ENCODE measurements at regions not wholly inside any gene's neighbourhood (a gene's known extent, or its start where the extent isn't known, plus 50 kb on each side); places are given as distances from the start of the nearest gene placed in this dataset.
A peak's percentile ranks its signal among the peaks of the same experiment; 100 is the strongest.
"Not testable (repeated sequence)": the region's sequence is repeated elsewhere in the genome, so short reads cannot be mapped to it uniquely, and the experiment has no call there.

DNA sequence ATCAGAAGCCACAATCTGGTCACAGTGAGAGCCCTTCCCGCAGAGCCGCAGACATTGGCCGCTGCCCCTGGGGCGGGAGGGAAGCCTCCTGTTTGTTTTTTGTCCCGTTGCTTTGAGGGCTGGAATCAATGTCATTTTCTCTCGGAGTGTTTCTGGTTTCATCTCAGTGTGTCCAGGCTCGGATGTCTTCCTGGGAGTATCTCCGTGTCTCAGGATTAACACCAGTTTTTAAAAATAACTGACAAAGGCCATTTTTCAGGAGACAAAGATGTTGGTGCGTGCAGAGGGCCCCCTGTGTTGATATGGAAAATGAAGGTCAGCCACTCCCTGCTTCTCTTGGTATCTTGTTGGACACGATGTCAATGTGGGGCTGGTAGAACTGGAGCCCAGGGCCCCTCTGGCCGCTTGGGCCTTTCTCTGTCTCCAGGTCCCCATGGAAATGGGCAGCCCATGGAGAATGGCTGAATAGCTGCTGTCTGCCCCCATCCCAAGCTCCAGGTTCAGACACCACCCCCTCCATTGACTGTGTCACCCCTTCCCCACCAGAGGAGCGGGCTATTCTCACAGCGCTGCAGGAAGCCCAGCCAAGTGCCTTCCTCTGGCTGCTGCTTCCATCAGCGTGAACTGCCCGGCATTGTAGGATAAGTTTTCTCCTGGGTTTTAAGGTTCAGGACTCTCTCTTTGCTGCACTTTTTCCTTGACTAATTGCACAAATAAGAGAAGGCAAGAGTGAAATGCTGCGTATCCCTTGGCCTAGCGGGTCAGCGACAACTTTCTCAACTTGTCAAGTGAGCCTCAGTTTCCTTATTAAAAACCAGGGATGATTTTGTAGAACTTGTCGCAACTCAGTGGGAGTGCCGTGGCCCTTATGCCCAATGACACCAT is 72.2 kb upstream of the METTL9 start:
- no peak for DNase-seq (ENCODE audit: extremely low read depth, insufficient read length)
- H3K36me3 ChIP-seq (ENCODE audit: control insufficient read depth, insufficient read depth, low read length) = no peaks in the 10 kb centered on the region
- TF ChIP-seq, protein P1, sequence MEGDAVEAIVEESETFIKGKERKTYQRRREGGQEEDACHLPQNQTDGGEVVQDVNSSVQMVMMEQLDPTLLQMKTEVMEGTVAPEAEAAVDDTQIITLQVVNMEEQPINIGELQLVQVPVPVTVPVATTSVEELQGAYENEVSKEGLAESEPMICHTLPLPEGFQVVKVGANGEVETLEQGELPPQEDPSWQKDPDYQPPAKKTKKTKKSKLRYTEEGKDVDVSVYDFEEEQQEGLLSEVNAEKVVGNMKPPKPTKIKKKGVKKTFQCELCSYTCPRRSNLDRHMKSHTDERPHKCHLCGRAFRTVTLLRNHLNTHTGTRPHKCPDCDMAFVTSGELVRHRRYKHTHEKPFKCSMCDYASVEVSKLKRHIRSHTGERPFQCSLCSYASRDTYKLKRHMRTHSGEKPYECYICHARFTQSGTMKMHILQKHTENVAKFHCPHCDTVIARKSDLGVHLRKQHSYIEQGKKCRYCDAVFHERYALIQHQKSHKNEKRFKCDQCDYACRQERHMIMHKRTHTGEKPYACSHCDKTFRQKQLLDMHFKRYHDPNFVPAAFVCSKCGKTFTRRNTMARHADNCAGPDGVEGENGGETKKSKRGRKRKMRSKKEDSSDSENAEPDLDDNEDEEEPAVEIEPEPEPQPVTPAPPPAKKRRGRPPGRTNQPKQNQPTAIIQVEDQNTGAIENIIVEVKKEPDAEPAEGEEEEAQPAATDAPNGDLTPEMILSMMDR (IDR thresholded peaks at IDR 0.05; ENCODE audit: insufficient read depth, low read length, poor library complexity, severe bottlenecking) = no peak
- no peaks in the 10 kb centered on the region; the same call in 1 of the 2 replicates for H3K27me3 ChIP-seq (replicated peaks; ENCODE audit: control insufficient read depth, insufficient read depth, low read length)
- no peak overlapping the region for H3K4me3 ChIP-seq (replicated peaks; ENCODE audit: low read depth, low read length)

DNA sequence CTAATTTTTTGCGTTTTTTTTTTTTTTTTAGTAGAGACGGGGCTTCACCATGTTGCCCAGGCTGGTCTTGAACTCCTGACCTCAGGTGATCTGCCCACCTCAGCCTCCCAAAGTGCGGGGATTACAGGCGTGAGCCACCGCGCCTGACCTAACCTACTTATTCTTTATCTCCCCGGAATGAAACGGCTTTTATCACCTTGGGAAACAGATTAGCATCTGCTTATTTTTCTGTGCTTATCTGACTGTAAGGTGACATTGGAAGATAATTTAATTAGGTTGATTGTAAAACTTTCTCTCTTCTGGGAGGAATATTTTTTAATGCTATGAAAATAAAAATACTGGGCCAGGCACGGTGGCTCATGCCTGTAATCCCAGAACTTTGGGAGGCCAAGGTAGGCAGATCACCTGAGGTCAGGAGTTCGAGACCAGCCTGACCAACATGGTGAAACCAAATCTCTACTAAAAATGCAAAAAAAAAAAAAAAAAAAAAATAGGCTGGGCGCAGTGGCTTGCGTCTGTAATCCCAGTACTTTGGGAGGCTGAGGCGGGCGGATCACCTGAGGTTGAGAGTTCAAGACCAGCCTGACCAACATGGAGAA is 70.2 kb upstream of the METTL9 start:
- H3K27me3 ChIP-seq (replicated peaks; ENCODE audit: control insufficient read depth, insufficient read depth, low read length); H3K4me3 ChIP-seq (replicated peaks; ENCODE audit: low read depth, low read length); H3K36me3 ChIP-seq (ENCODE audit: control insufficient read depth, insufficient read depth, low read length); DNase-seq (ENCODE audit: extremely low read depth, insufficient read length): not testable (repeated sequence)

DNA sequence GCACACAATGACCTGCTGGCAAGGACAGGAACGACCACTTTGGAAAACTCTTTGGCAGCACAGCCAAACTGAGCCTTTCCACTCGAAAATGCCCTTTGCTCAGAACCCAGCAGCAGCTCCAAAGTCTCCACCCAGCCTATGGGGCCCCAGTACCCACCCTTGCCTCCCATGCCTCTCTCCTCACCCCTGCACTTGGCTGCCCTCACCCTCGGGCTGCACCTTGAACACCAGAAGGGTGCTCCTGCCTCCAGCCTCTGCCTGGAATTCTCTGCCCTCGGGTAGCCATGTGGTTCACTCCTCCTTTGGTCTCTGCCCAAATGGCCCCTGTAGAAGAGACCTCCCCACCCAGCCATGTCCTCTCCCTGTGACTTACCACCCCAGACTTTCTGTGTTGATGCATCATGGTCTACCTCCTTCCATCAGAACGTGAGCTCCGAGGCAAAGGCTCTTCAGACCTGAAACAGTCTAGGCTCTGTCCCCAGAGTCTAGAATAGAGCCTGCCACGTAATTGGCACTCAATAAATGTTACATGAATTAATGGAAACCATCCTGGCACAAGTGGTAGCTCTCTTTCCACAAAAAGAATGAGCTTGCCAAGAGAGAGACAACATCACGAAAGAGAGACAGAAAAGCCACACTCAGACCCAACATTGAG is 68.5 kb upstream of the METTL9 start:
- H3K27me3 ChIP-seq (replicated peaks; ENCODE audit: control insufficient read depth, insufficient read depth, low read length); H3K36me3 ChIP-seq (ENCODE audit: control insufficient read depth, insufficient read depth, low read length); H3K4me3 ChIP-seq (replicated peaks; ENCODE audit: low read depth, low read length); DNase-seq (ENCODE audit: extremely low read depth, insufficient read length): not testable (repeated sequence)

DNA sequence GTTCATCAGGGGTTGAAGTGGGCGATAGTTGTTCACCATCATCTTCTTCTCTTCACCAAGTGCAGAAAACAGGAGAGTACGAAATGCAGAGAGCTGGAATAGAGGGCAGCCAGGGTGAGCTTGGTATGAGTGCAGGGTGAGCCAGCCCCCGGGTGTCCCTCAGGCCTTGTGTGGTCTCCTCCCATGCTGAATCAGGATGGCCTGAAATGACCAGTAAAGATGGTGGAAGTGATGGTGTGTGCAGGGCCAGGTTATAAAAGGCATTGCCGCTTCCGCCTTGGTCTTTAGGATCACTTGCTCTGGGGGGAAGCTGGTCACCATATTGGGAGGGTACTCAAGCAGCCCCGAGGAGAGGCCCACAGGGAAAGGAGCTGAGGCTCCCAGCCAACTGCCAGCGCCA is 66.4 kb upstream of the METTL9 start:
- DNase-seq (ENCODE audit: extremely low read depth, insufficient read length); H3K4me3 ChIP-seq (replicated peaks; ENCODE audit: low read depth, low read length); H3K36me3 ChIP-seq (ENCODE audit: control insufficient read depth, insufficient read depth, low read length); H3K27me3 ChIP-seq (replicated peaks; ENCODE audit: control insufficient read depth, insufficient read depth, low read length): not testable (repeated sequence)

DNA sequence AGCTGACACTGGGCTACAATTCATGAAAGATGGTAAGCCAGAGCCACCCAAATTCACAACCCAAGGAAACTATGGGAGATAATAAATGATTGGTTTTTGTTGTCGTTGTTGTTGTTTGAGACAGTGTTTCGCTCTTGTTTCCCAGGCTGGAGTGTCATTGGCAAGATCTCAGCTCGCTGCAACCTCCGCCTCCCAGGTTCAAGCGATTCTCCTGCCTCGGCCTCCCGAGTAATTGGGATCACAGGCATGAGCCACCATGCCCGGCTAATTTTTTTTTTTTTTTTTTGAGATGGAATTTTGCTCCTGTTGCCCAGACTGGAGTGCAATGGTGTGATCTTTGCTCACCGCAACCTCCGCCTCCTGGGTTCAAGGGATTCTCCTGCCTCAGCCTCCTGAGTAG is 65.9 kb upstream of the METTL9 start:
- DNase-seq (ENCODE audit: extremely low read depth, insufficient read length); H3K36me3 ChIP-seq (ENCODE audit: control insufficient read depth, insufficient read depth, low read length); H3K4me3 ChIP-seq (replicated peaks; ENCODE audit: low read depth, low read length); H3K27me3 ChIP-seq (replicated peaks; ENCODE audit: control insufficient read depth, insufficient read depth, low read length): not testable (repeated sequence)

DNA sequence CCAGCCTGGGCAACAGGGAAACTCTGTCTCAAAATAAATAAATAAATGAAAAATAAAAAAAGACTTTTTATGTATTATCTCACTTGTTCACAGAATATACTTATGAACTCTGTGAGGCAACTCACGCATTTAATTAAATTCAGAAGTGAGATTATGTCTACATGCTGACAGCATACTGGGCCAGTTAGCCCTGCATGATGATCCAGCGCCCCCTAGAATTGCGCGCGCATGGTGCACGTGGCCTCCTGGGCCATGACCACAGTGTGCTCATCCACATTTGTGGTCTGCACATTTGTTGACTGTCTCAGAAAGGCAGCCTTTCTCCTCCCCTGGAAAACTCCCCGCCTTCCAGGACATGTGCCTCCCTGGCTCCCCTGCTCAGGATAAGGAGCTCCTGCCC is 64.8 kb upstream of the METTL9 start:
- not testable (repeated sequence) for H3K4me3 ChIP-seq (replicated peaks; ENCODE audit: low read depth, low read length); H3K36me3 ChIP-seq (ENCODE audit: control insufficient read depth, insufficient read depth, low read length); H3K27me3 ChIP-seq (replicated peaks; ENCODE audit: control insufficient read depth, insufficient read depth, low read length); DNase-seq (ENCODE audit: extremely low read depth, insufficient read length)

DNA sequence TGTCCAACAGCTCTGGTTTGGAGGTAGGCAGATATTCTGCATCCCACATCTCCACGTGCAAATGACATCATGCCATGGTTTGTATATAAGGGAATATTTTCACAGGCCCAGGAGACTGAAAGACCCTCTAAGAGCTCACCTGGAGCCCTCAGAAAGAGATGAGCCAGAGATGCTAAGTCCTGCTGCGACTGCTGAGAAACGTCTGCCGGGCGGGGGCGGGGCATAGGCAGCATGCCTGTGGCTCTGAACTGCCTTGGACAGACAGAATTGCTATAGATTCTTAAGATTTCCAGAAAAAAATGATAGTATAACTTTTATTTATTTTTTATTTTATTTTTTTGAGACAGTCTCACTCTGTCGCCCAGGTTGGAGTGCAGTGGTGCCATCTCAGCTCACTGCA is 64.2 kb upstream of the METTL9 start:
- not testable (repeated sequence) for H3K4me3 ChIP-seq (replicated peaks; ENCODE audit: low read depth, low read length); H3K27me3 ChIP-seq (replicated peaks; ENCODE audit: control insufficient read depth, insufficient read depth, low read length); H3K36me3 ChIP-seq (ENCODE audit: control insufficient read depth, insufficient read depth, low read length); DNase-seq (ENCODE audit: extremely low read depth, insufficient read length)

DNA sequence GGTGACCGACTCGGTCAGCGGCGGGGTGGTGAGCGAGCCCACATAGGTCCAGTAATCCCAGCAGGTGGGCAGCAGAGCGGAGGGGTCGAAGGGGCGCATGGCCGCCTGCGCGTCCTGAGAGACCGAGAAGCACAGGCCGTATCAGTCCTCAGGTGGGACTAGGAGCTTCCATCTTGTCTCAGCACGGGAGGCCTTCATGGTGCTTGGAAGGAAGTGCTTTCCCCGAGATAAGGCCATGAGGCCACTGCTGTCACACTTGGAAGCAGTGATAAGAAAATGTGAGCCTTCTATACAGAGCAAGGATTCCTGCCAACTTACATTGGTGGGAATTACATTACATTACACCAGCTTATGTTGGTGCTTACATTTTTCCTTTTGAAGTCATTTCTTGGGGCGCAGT is 62.6 kb upstream of the METTL9 start:
- not testable (repeated sequence) for DNase-seq (ENCODE audit: extremely low read depth, insufficient read length); H3K27me3 ChIP-seq (replicated peaks; ENCODE audit: control insufficient read depth, insufficient read depth, low read length); H3K36me3 ChIP-seq (ENCODE audit: control insufficient read depth, insufficient read depth, low read length); H3K4me3 ChIP-seq (replicated peaks; ENCODE audit: low read depth, low read length)

DNA sequence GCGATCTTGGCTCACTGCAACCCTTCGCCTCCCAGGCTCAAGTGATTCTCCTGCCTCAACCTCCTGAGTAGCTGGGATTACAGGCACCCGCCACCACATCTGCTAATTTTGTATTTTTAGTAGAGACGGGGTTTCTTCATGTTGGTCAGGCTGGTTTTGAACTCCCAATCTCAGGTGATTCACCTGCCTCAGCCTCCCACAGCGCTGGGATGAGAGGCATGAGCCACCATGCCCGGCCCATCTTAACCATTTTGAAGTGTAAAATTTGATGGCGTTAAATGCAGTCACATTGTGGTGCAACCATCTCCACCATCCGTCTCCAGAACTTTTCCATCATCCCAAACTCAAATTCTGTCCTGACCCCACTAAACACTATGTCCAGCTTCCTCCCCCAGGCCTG is 61.8 kb upstream of the METTL9 start:
- not testable (repeated sequence) for DNase-seq (ENCODE audit: extremely low read depth, insufficient read length); H3K4me3 ChIP-seq (replicated peaks; ENCODE audit: low read depth, low read length); H3K36me3 ChIP-seq (ENCODE audit: control insufficient read depth, insufficient read depth, low read length); H3K27me3 ChIP-seq (replicated peaks; ENCODE audit: control insufficient read depth, insufficient read depth, low read length)

DNA sequence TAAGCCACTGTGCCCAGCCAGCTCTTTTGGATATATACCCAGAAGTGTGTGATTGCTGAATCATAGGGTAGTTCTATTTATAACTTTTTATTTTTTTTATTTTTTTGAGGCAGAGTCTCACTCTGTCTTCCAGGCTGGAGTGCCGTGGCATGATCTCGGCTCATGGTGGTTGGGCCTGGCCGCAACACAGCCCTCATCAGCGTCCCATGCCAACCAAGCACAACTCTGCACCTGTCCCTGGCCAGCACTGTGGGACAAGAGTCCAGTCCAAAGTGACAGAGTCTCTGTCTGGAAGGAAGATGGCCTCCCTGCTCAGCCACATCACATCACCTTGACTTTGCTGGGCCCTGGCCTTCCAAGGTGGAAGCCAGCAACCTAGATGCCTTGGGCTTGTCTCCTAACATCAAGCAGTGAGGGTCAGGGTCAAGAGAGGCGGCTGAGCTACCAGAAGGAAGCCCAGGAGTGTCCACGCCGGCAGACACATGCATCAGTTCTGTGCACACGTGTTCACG is 60.2 kb upstream of the METTL9 start:
- not testable (repeated sequence) for H3K36me3 ChIP-seq (ENCODE audit: control insufficient read depth, insufficient read depth, low read length); DNase-seq (ENCODE audit: extremely low read depth, insufficient read length); H3K4me3 ChIP-seq (replicated peaks; ENCODE audit: low read depth, low read length); H3K27me3 ChIP-seq (replicated peaks; ENCODE audit: control insufficient read depth, insufficient read depth, low read length)

DNA sequence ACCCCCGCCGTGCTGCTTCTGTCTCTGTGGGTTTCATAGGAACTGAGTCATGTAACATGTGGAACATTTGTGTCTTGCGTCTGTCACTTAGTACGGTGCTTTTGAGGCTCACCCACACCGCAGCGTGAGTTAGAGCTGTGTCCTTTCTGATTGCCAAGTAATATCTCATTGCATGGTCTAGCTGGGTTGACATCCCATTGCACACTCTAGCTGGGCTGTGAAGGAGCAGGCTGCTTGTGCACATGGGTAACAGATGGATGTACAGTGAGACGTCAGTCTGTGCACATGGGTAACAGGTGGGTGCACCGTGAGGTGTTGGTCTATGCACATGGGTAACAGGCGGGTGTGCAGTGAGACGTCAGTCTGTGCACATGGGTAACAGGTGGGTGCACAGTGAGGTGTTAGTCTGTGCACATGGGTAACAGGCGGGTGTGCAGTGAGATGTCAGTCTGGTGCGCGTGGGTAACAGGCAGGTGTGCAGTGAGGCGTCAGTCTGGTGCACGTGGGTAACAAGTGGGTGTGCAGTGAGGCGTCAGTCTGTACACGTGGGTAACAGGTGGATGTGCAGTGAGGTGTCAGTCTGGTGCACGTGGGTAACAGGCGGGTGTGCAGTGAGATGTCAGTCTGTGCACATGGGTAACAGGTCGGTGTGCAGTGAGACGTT is 58.5 kb upstream of the METTL9 start:
- not testable (repeated sequence) for H3K27me3 ChIP-seq (replicated peaks; ENCODE audit: control insufficient read depth, insufficient read depth, low read length); H3K36me3 ChIP-seq (ENCODE audit: control insufficient read depth, insufficient read depth, low read length); H3K4me3 ChIP-seq (replicated peaks; ENCODE audit: low read depth, low read length)
- DNase-seq (ENCODE audit: extremely low read depth, insufficient read length) = peak; percentile 73

DNA sequence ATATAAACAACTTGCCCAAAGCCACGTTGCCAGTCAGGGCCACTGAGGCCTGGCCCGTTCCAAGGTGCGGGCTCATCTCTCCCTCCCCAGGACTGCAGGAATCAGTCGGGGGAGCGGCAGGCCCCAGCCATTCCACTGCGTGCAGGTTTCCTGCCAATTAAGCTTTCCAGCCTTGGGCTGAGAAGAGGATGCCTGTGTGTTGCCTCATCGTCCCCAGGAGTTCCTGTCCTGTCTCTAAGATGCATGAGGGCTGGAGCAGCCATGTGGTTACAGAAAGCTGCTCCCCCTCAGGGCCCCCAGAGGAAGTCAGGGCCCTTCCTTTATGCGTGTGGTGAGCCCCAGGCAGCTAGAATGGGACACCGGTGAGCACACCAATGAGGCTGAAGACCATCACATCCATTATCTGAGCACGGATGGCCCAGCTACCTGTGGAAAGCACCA is 57.7 kb upstream of the METTL9 start:
- DNase-seq (ENCODE audit: extremely low read depth, insufficient read length) = peak; percentile 47
- not testable (repeated sequence) for H3K4me3 ChIP-seq (replicated peaks; ENCODE audit: low read depth, low read length); H3K27me3 ChIP-seq (replicated peaks; ENCODE audit: control insufficient read depth, insufficient read depth, low read length); H3K36me3 ChIP-seq (ENCODE audit: control insufficient read depth, insufficient read depth, low read length)
